Middle frontal gyrus (tissue), 1 donor: ENCODE measurements at regions not wholly inside any gene's neighbourhood (a gene's known extent, or its start where the extent isn't known, plus 50 kb on each side); places are given as distances from the start of the nearest gene placed in this dataset.
A peak's percentile ranks its signal among the peaks of the same experiment; 100 is the strongest.
"Not testable (repeated sequence)": the region's sequence is repeated elsewhere in the genome, so short reads cannot be mapped to it uniquely, and the experiment has no call there.

Source experiments
- DNase-seq: peaks from one replicate; pipeline ENCODE4 v3.0.0-alpha.2; 2015; ENCODE audit warnings: low spot score; ENCODE audit errors: extremely low spot score

- DNase-seq, result not testable (repeated sequence)
These were observed 304.6 kb downstream of the UBE2NL start for GRCh38 chrX:144188489-144188888.

- DNase-seq, result not testable (repeated sequence)
These were observed 313.2 kb downstream of the UBE2NL start for GRCh38 chrX:144197057-144197456.

GRCh38 chrX:144202726-144203125 is 318.9 kb downstream of the UBE2NL start:
- DNase-seq, result not testable (repeated sequence)

DNA sequence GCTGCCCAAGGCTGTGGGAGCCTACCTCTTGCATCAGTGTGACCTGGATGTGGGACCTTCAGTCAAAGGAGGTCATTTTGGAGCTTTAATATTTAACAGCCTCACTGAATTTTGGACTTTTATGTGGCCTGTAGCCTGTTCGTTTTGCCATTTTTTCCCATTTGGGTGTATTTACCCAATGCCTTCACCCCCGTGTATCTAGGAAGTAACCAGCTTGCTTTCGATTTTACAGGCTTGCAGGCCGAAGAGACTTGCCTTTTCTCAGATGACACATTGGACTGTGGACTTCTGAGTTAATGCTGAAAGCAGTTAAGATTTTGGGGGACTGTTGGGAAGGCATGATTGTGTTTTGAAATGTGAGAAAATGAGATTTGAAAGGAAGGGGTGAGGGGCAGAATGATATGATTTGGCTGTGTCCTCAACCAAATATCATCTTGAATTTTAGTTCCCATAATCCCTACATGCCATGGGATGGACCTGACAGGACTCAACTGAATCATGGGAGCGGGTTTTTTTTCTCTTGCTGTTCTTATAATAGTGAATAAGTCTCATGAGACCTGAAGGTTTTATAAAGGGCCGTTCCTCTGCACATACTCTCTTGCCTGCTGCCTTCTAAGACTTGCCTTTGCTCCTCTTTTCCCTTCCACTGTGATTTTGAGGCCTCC is 324.6 kb downstream of the UBE2NL start:
- DNase-seq, result not testable (repeated sequence)

- no peak for DNase-seq
These were observed 330.8 kb downstream of the UBE2NL start for GRCh38 chrX:144214651-144215050.

- DNase-seq, result no peak
These were observed 335.2 kb downstream of the UBE2NL start for GRCh38 chrX:144219035-144219434.

DNA sequence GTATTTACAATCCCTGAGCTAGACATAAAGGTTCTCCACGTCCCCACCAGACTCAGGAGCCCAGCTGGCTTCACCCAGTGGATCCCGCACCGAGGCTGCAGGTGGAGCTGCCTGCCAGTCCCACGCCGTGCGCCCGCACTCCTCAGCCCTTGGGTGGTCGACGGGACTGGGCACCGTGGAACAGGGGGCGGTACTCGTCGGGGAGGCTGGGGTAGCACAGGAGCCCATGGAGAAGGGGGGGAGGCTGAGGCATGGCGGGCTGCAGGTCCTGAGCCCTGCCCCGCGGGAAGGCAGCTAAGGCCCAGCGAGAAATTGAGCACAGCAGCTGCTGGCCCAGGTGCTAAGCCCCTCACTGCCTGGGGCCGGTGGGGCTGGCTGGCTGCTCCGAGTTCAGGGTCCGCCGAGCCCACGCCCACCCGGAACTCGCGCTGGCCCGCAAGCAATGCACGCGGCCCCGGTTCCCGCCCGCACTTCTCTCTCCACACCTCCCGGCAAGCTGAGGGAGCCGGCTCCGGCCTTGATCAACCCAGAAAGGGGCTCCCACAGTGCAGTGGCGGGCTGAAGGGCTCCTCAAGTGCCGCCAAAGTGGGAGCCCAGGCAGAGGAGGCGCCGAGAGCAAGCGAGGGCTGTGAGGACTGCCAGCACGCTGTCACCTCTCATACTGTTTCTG is 347.4 kb downstream of the UBE2NL start:
- not testable (repeated sequence) for DNase-seq

DNA sequence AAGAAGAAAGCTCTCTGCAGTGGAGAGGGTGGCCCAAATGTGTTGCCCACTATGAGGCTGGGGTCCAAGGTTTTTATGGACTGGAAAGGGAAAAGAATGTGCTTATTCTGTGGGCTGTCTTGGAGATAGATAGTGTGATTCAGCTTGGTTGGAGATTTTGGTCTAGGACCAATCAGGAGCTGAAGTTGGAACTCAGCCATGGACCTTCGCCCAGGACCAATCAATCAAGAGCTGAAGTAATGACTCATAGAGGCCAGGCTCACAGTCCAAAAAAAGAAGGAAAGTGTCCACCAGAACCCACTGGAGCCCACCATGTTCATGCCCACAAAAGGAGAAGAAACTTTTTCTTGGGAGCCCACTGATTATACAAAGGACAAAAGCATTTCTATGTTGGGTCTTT is 369.5 kb downstream of the UBE2NL start:
- DNase-seq, result no peak

DNA sequence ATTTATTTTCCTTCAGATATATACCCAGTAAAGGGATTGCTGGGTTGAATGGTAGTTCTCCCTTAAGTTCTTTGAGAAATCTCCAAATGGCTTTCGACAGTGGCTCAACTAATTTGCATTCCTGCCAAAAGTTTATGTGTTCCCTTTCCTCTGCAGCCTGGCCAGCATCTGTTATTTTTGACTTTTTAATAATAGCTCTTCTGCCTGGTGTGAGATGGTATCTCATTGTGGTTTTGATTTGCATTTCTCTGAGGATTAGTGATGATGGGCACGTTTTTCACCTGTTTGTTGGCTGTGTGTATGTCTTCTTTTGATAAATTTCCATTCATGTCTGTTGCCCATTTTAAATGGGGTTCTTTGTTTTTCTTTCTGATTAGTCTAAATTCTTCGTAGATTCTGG is 375.2 kb downstream of the UBE2NL start:
- DNase-seq, result no peak

GRCh38 chrX:144265641-144266040 is 381.8 kb downstream of the UBE2NL start:
- no peak for DNase-seq

GRCh38 chrX:144275367-144275766 is 391.5 kb downstream of the UBE2NL start:
- DNase-seq, result no peak

GRCh38 chrX:144275843-144276242 is 392.0 kb downstream of the UBE2NL start:
- no peak for DNase-seq

- DNase-seq, result no peak
These were observed 409.4 kb downstream of the UBE2NL start for GRCh38 chrX:144293229-144293628.

- DNase-seq, result no peak
These were observed 412.1 kb downstream of the UBE2NL start for GRCh38 chrX:144295921-144296320.

DNA sequence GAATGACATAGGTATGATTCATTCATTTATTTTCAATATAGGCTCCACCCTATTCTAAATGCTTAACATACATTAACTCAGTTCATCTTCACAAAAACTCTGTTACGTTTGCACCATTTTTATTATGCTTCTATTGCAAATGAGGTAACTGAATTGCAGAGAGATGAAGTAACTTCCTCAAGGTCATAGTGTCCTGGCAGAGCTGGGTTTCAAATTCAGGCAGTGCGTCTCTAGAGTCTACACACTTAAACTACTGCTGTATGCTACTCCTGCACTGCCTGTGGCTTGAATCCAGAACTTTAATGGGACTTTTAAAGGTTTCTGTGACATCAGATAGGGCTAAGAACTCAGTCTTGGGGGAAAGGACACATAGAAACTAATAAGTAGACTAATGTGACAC is 413.4 kb downstream of the UBE2NL start:
- no peak for DNase-seq

GRCh38 chrX:144327495-144327894 is 443.6 kb downstream of the UBE2NL start:
- DNase-seq, result peak; percentile 22

DNA sequence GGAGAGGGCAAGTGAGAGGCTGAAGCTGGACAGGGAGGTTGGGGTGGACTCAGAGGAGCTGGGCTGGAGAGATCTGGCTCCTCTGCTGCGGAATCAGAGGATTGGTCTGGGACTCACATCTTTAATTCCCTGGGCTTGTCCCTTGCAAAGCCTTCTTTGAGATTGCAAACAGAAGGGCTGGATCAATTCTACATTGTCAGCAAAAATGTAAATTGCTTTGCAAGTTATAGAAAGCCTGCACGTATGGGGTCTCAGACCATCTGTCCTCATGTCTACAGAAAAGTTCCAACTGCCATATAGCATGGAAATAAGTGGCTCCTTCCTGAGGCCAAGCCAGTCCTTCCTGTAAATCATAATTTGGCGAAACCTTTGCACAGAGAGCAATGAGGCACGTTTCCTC is 449.6 kb downstream of the UBE2NL start:
- no peak for DNase-seq

- DNase-seq, result no peak
These were observed 450.7 kb downstream of the UBE2NL start for GRCh38 chrX:144334577-144334976.

GRCh38 chrX:144335402-144335801 is 451.5 kb downstream of the UBE2NL start:
- no peak for DNase-seq

DNA sequence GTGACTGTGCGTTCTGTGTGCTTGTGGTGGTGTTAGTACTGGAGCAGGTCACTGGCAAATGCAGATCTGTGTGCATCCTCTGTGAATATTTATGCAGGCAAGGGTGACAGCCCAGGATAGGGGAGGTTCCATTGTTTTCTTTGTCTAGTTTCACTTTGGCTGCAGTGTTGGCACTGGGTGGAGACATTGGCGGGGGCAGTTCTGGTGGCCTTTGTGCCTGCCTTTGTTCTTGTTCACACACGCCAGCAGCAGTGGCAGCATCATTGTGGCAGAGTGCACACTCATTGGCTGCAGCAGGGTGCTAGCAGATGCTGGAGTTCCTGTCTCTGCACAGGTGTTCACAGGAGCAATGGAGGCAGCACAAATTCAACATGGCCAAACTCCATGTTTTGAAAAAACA is 495.3 kb downstream of the UBE2NL start:
- DNase-seq, result no peak

- DNase-seq, result no peak
These were observed 504.9 kb downstream of the UBE2NL start for GRCh38 chrX:144388738-144389137.
